IPS-11a (cell line): ENCODE measurements at regions not wholly inside any gene's neighbourhood (a gene's known extent, or its start where the extent isn't known, plus 50 kb on each side); places are given as distances from the start of the nearest gene placed in this dataset.
"Not testable (repeated sequence)": the region's sequence is repeated elsewhere in the genome, so short reads cannot be mapped to it uniquely, and the experiment has no call there.

Experiments used
- H3K4me3 ChIP-seq: one replicate; pipeline ENCODE4 v1.5.1; 2013; ENCODE audit warnings: low read depth, low read length, control low read depth

DNA sequence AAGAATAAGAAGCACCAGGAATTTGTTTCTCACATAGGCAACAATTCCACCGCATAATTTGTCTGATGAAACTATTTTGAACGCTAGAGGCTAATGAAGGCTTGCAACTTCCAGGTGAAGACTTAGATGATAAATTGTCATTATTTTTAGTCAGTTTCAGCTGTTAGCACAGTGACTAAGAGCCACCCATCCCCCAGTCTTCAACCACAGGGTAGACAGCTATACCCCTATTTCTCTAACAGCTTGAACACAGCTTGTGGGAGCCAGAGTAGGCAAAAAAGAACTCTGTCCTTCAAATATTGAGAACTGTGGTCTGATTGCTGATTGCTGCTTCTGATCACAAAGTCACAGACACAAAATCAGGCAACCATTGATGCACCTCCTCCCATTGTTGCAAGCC, 1124.8 kb upstream of the PRR20A start:
- H3K4me3 ChIP-seq: no peak overlapping the region

DNA sequence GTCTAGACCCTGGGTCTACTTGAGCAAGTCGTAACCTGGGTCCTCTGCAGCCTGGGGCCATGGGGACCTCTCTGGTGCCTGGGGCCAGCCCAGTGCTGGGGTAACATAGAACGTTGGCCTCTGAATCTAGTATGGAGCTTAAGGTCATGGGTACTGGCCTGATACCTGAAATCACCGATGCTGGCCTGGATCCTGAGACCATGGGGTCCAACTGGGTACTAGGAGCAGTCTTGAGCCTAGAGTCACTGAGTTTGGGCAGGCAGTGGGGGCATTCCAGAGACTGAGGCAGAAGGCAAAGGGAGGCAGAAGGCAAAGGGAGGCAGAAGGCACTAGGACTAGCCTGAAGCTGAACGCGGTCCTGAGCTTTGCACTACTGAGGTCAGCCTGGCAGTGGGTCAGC, 1121.1 kb upstream of the PRR20A start:
- H3K4me3 ChIP-seq: no peak overlapping the region

DNA sequence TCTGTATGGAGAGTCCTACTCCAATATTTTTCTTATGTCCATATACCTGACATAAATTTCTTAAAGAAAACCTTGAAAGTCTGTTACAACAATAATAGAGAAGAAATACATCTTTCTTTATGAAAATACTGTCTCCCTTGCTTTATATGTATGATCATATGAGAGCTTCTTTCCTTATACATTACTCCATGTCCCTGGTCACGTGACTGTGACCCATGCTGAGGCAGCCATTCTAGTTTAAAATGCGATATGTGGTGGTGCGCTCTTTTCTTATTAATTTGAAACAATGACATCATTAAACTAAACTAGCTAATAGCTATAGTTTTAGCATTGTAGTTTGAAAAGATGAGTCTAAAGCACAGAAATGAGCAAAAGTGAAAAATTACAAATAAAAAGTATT, 1120.3 kb upstream of the PRR20A start:
- no peak overlapping the region for H3K4me3 ChIP-seq

DNA sequence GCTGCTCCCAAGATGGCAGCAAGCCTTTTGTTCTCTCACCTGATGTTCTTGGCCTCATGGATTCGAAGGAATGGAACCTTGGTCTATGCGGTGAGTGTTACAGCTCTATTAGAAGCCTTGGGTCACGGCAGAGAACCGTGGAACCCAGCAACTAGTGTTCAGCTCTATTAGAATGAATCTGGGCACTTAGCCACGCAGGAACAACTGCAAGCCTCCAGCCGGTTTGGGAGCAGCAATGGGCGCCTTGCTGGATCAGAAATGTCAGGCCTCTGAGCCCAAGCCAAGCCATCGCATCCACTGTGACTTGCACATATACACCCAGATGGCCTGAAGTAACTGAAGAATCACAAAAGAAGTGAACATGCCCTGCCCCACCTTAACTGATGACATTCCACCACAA, 1100.7 kb upstream of the PRR20A start:
- no peak overlapping the region for H3K4me3 ChIP-seq

DNA sequence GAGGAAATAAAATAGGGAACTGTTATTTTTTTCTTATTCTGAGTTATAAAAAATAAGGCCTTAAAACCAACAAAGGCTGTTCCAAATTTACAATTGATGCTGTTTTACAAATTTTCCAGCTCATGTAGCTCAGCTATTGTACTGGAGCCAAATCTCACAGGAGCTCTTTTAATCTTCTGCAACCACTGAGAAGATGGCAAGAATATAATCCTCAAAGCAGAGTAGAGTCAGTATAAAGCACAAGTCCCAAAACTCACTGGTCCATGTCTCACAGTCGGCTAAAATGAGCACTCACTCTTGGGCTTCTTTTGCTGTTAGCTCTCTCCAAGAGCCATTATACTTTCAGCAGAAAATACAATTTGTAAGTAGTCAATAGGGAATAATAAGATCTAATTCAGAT, 1074.4 kb upstream of the PRR20A start:
- H3K4me3 ChIP-seq: no peak overlapping the region

DNA sequence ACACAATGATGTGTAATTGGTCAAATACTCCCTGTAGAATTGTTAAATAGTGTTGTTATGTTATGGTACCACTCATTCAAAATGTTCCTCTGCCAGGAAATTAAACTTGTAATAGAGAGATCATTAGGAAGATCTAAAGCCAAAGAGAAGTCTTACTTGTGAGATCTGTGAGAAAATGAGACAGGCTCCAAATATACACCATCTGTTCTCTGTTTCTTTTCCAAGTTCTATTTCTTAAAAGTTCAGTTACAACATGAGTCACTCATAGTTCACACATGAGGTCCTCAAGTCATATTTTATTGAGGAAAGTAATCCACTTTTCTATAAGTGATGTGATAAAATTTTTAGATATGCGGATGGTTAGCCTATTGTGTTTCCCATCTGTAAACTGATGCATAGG, 1038.1 kb upstream of the PRR20A start:
- no peak overlapping the region for H3K4me3 ChIP-seq

DNA sequence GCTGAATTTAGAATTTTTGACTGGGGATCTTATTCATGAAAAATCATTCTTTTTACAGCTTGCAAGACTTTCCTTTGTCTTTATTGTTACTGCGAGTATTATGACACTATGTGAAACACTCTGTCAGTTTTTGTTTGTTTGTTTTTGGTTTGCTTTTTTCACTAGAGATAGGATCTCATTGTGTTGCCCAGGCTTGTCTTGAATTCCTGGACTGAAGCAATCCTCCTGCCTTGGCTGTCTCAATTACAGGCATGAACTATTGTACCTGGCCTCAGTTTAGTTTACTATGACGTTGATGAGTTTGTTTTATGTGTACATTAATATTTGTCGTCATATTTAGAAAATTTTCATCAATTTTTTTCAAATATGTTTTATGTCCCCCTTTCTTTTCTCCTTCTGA, 1030.0 kb upstream of the PRR20A start:
- no peak overlapping the region for H3K4me3 ChIP-seq

DNA sequence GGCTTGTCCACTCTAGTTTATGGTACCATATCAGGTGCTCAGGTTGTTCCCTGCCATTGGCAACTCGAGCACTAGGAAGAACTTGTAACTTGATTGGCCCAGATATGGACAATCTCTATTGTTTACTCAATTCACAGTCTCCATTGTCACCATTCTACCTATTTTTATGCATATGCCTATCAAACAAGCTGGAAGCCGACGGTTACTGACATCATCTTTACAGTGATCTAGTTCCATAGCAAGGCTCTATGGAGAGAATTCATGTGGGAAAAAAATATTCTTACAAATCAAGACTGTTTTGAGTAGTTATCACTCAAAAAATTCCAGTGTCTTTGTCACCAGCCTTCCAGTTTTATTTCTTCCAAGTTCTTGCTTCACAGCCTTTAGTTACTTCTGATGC, 1006.2 kb upstream of the PRR20A start:
- no peak overlapping the region for H3K4me3 ChIP-seq

DNA sequence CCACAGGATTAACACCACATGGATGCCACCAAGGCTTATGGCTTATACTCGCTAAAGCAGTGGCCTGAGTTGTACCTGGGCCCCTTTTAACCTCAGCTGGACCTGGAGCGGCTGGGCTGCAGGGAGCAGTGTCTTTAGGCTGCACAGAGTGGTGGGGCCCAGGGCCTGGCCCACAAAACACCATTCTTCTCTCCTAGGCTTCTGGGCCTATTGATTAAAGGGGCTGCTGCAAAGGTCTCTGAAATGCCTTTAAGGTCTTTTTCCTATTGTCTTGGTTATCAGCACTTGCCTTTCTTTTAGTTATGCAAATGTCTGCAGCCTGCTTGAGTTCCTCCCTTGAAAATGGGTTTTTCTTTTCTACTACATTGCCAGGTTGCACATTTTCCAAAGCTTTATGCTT, 973.9 kb upstream of the PRR20A start:
- no peak overlapping the region for H3K4me3 ChIP-seq

DNA sequence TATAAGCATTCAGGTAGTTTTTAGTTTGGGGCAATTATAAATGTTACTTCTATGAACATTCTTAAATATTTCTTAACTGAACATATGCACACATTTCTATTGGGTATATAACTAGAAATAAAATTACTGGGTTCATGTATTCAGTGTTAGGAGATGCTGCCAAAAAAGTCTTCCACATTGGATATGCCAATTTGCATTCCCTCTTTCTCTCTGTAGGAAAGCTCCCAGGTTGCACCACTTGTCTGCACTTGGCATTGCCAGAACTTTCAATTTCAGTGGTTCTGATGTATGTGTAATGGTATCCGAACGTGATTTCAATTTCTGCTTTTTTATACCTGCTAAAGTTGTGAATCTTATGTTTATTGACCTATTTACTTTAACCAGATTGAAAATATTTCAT, 972.1 kb upstream of the PRR20A start:
- H3K4me3 ChIP-seq: no peak overlapping the region

DNA sequence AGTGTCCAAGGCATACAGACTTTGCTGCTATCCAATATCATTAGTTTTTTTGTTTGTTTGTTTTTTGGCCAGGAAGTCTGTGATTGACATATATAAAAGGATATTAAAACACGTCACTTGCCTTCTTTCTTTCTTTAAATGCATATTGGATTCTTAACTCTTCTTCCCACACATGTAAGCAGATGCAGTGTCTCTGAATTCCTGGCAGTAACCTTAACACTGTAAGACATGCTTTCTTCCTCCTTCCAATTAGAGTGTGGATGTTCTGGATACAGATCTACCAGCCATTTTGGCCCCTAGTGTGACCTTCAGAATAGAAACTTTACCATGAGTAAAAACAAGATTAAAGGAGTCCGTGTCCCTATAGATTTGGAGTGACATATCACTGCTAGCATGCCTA, 967.4 kb upstream of the PRR20A start:
- H3K4me3 ChIP-seq: no peak overlapping the region

DNA sequence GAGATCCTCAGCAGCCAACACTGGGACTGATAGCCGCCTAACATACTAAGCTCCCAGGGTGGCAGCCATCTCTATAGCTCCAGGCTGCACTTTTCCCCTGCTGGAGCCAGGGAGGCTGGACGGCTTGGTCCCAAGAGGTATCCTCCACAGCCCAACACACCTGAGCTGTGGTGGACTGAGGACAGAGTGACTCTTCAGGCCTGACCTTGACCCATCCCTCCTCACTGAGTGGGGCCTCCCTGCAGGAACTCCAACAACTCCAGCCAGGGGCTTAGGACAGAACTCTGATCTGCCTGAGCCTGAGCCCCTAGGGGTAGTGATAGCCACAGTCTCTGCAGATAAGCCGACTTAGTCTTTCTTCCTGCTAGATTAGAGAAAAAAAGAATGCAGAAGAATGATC, 958.1 kb upstream of the PRR20A start:
- H3K4me3 ChIP-seq: no peak overlapping the region

DNA sequence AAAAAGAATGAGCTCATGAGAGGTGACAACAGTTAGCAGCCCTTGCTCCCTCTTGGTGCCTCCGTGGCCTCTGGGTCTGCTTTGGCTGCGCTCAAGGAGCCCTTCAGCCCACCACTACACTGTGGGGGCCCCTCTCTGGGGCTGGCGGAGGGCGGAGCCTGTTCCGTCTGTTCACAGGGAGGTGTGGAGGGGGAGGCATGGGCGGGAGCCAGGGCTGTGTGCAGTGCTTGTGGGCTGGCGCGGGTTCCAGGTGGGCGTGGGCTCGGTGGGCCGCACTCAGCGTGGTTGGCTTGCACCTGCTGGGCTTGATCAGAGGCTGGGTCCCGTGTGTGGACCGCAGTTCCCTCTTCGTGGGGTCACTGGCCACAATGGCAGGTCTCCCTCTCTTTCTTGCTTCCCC, 953.4 kb upstream of the PRR20A start:
- no peak overlapping the region for H3K4me3 ChIP-seq

DNA sequence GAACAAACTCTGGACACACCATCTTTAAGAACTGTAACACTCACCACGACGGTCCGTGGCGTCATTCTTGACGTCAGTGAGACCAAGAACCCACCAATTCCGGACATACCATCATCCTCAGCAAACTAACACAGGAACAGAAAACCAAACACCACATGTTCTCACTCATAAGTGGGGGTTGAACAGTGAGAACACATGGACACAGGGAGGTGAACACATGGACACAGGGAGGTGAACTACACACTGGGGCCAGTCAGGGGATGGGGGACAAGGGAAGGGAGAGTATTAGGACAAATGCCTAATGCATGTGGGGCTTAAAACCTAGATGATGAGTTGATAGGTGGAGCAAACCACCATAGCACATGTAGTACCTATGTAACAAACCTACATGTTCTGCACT, 952.1 kb upstream of the PRR20A start:
- H3K4me3 ChIP-seq: not testable (repeated sequence)

DNA sequence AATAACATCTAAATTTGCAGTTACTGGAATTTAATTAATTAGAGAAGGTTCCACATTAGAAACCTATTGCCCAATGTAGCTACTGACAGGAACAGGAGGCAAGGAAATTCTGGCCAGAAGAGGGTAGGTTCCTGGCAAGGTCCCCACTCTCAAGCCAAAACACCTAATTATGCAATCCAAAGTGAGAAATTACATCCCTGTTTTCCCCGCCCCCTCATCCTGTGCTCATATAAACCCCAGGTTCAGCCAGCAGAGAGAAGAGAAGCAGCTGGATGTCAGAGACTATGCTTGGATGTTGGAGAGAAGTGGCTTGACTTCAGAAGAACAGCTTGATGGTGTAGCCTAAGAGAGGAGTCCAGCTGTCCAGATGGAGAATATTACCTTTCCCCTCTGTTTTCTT, 951.3 kb upstream of the PRR20A start:
- H3K4me3 ChIP-seq: no peak overlapping the region

DNA sequence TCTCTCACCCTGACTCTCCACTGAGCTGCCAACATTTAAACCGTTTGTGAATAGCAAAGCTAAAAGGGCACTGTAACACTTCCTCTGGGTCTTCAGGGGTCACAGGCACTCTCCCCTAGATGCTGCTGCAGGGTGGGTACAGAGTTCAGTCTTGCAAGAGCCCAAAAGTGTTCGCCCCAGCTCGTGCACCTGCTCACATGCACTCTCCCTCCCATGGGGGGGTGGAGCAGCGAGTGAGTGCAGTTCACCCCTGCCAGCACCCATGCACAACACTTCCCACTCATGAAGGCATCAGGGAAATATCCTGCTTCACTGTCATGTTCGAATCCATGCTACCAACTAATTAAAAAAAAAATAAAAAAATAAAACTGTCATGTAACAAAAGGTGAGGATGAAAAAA, 950.7 kb upstream of the PRR20A start:
- H3K4me3 ChIP-seq: no peak overlapping the region

DNA sequence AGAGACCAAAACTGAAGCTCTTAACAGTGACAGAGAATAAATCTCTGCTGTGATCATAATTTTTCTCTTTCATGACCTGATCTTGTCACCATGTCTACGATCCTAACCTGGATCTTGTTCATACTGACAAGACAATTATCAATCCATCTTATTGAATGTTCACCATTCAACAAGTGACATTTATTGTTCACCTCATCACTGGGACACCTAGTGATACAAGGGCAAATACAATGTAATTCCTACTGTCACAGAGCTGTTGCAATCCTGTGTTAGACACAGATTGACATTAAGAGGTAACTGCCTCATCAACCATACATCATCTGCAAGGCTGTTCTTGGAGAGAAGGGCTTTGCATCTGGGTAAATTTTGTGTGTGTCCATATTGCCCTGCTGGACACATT, 942.4 kb upstream of the PRR20A start:
- no peak overlapping the region for H3K4me3 ChIP-seq

DNA sequence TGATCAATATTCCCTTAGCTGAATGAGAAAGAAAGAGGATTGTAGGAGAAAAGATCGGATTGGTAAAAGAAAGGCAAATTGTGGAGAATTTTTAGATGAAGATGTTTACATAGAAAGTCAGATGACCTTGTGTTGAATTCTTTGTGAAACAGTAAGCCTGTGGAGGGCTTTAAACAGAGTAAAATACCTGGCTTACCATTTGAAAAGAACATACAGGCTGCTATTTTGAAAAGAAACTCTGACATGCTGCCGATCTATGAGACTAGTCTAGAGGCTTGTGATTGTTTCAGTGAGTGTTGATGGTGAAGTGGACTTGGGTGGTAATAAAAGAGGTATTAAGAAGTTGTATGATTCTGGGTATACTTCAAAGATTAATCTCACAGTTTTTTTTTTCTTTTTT, 938.9 kb upstream of the PRR20A start:
- no peak overlapping the region for H3K4me3 ChIP-seq

DNA sequence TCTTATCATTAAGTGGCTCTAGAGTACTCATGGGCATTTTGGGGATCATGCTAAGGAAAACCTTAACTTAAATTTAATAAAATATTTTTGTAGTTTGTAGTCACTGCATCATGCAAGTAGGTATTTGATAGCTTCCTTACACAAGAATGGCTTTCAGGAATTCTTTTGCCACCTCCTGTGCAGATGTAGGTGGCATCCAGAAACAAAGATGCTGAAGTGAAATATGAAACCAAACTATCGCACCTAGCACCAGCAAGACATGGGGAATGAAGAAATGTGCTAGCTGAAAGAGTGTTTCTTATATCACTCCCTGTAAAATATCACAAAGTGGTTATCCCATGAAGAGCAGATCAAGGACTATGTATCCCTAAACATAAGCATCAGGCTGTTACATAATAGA, 924.5 kb upstream of the PRR20A start:
- H3K4me3 ChIP-seq: no peak overlapping the region

DNA sequence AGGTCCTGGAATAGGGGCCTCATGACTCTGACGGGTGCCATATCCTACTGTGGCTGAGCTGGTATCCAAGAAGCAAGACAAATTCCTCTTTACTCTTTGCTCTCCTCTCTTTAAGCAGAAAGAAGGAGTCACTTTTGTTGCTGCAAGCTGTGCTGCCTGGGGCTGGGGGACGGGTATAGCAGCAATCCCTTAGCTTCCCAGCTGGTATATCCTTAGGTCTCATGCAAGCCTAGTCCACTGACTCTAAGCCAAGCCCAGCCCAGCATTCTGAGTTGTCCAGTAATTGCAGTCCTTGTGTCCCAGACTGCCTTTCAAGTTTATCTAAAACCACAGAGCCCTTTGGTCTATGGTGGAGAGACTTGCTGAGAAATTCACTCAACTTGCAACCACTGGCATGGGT, 893.0 kb upstream of the PRR20A start:
- no peak overlapping the region for H3K4me3 ChIP-seq

DNA sequence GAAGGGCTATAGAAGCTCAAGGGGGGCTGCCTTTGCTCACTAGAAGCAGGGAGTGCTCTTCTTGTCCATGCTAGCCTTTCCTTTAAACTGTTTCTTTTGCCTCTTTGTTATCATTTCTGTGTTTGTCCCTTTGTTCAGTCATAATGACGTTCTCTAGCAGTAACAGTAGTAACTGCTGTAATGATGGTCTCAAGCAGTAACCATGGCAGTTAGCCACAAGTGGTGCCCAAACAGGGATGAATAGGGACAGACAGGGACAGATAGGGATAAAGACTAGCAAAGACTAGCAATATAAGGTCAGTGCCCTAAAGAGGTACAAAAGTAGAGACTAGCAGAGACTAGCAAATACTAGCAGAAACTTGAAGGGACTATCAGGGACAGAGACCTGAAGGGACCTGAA, 869.0 kb upstream of the PRR20A start:
- no peak overlapping the region for H3K4me3 ChIP-seq

DNA sequence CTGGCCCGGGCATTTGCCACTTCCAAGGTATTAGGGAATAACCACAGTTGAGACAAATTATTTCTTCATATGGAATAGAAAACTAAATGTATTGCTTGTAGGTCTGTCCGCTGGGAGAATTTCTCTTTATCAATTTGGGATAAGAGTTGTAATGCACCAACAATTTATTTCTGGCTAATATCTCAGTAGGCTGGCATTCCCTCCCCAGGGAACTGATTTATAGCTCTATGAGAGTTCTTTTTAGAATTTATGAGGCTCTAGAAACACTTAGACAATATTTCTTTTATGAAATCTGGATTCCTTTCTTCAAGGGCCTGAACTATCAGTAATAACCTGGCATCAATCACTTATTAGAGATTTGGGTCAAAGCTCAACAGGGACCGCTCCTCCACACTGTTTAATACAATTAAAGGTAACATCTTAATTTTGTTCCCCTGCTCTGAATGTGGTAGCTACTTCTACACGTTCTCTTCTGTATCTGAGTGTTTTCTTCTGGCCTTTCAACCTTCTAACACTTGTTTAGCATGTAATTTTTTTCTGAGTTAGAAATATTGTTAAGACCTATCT, 857.4 kb upstream of the PRR20A start:
- no peak overlapping the region for H3K4me3 ChIP-seq

DNA sequence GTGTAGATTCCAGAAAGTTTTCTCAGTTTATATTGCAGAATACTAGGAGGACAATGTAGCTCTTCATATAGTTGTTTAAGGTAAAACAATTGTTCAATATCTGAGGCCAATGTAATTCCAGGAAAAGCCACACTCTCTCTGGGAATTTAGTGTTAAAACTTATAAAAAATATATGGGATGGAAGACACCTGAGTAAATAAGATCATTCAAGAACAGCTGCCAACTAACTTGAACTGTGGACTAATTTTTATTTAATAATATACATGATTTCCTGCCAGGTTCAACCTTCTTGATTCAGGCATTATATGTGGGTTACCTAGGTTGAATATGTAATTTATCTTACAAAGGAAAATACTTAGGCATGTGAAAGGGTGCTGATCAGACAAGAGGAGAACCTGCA, 841.1 kb upstream of the PRR20A start:
- H3K4me3 ChIP-seq: no peak overlapping the region

DNA sequence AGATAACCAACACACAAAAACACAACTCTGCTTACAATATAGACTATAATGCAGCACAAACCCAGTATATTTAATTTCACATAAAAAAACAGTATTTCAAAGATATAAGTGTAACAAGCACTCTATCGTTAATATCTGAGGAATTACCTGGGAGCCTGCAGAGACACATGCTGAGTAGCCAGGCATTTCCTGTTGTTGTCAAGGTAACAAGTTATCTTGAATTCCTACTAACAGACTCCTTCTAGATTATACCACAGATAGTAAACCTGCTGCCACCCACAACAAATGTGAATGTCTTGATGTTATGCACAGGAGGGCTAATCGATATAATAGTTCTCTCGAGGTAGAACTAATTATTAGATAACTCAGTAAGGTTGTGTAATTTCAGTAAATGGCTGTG, 826.0 kb upstream of the PRR20A start:
- H3K4me3 ChIP-seq: no peak overlapping the region
